ENCODE measurements at regions not wholly inside any gene's neighbourhood (a gene's known extent, or its start where the extent isn't known, plus 50 kb on each side); places are given as distances from the start of the nearest gene placed in this dataset.

DNA sequence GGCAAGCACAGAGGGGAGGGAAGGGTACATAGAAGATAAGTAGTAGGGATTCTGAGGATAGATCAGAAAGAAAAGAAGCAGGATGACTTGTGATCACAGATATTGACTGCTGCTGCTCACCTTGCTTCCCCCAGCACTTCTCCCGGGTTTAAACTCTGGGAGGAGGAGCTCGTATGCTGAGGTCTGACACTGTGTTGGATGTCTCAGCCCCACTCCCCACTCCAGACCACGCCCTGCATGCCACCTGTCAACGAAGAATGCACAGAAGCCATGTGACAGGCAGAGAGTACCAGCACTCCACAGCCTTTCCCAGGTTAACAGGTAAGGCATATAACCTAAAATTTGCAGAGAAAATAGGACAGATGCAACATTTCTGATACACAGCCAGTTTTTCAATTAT lies 388.9 kb downstream of the TNS3 start:
- intact Hi-C loops (cut with DNase I) = no loop called here
- Histone ChIP-seq H3K4me1 (ENCODE audit: control insufficient read depth in 2 of 3, insufficient read depth in 2 of 3, low read depth in 1 of 3, low read length in 3 of 3) (no peaks in the 10 kb centered on the region), H3K27ac (ENCODE audit: low read depth in 2 of 2, low read length in 2 of 2) (no peak overlapping the region), H3K9me3 (ENCODE audit: control insufficient read depth in 2 of 3, insufficient read depth in 1 of 3, low read length in 3 of 3) (no peaks in the 10 kb centered on the region), H3K27me3 (ENCODE audit: control insufficient read depth, insufficient read depth, low read length) (no peaks in the 10 kb centered on the region), H3K9ac (ENCODE audit: low read length in 3 of 3) (no peak overlapping the region), H3K4me3 (ENCODE audit: low read length in 3 of 3) (no peak overlapping the region), H3K36me3 (ENCODE audit: control insufficient read depth in 2 of 3, insufficient read depth in 3 of 3, low read length in 3 of 3) (no peaks in the 10 kb centered on the region)
- FAIRE-seq (no peak), DNase-seq (no peak)
- TF ChIP-seq, protein P1, sequence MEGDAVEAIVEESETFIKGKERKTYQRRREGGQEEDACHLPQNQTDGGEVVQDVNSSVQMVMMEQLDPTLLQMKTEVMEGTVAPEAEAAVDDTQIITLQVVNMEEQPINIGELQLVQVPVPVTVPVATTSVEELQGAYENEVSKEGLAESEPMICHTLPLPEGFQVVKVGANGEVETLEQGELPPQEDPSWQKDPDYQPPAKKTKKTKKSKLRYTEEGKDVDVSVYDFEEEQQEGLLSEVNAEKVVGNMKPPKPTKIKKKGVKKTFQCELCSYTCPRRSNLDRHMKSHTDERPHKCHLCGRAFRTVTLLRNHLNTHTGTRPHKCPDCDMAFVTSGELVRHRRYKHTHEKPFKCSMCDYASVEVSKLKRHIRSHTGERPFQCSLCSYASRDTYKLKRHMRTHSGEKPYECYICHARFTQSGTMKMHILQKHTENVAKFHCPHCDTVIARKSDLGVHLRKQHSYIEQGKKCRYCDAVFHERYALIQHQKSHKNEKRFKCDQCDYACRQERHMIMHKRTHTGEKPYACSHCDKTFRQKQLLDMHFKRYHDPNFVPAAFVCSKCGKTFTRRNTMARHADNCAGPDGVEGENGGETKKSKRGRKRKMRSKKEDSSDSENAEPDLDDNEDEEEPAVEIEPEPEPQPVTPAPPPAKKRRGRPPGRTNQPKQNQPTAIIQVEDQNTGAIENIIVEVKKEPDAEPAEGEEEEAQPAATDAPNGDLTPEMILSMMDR (IDR thresholded peaks at IDR 0.05; ENCODE audit: borderline replicate concordance, extremely low read depth, insufficient read depth) = no peak

DNA sequence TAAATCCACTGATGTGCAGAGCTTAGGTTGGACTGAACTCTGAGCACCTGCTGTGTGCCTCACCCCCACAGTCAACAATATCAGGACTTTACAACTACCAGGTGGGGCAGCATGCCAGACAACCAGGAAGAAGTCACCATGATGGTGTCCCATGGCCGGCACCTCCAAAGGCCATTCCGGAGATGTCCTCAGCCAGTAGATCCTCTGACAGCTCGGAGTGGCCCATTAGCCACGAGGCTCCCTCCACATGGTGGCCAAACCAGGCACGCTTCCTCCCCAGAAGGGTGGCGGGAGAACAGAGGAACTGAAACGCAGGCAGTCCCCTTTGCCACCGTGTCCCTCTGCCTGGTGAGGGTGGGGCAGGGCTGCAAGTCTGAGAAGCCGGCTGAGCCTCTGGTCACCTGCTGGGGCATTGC lies 390.0 kb downstream of the TNS3 start:
- no peak overlapping the region for H3K27ac ChIP-seq (ENCODE audit: low read depth in 2 of 2, low read length in 2 of 2)
- DNase-seq (no peak), FAIRE-seq (no peak)
- TF ChIP-seq, protein P1 (IDR thresholded peaks at IDR 0.05; ENCODE audit: borderline replicate concordance, extremely low read depth, insufficient read depth) = no peak
- no peaks in the 10 kb centered on the region for H3K36me3 ChIP-seq (ENCODE audit: control insufficient read depth in 2 of 3, insufficient read depth in 3 of 3, low read length in 3 of 3)
- intact Hi-C loops (cut with DNase I) = no loop called here
- H3K4me3 ChIP-seq (ENCODE audit: low read length in 3 of 3) = no peak overlapping the region
- no peaks in the 10 kb centered on the region for H3K27me3 ChIP-seq (ENCODE audit: control insufficient read depth, insufficient read depth, low read length)
- no peak overlapping the region for H3K9ac ChIP-seq (ENCODE audit: low read length in 3 of 3)
- no peaks in the 10 kb centered on the region for H3K9me3 ChIP-seq (ENCODE audit: control insufficient read depth in 2 of 3, insufficient read depth in 1 of 3, low read length in 3 of 3)
- no peaks in the 10 kb centered on the region for H3K4me1 ChIP-seq (ENCODE audit: control insufficient read depth in 2 of 3, insufficient read depth in 2 of 3, low read depth in 1 of 3, low read length in 3 of 3)

DNA sequence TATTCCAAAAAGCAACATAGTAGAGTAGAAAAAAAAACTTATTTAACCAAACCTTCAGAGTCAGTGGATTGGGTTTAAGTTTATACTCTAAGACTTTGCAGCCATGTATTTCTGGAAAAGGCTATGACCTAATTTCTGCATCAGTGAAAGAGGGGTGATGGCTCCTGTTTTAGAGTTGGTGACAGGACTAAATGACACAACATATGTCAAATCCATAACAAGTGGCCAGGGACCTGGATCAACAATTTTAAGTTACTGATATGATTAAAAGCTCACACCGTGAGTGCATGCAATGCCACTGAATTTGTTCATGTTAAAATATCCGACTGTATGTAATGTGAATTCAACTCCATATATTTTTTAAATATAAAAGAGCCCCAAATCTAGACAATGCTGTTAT lies 390.6 kb downstream of the TNS3 start:
- Histone ChIP-seq H3K27ac (ENCODE audit: low read depth in 2 of 2, low read length in 2 of 2) (no peak overlapping the region), H3K9me3 (ENCODE audit: control insufficient read depth in 2 of 3, insufficient read depth in 1 of 3, low read length in 3 of 3) (no peaks in the 10 kb centered on the region), H3K4me1 (ENCODE audit: control insufficient read depth in 2 of 3, insufficient read depth in 2 of 3, low read depth in 1 of 3, low read length in 3 of 3) (no peaks in the 10 kb centered on the region), H3K36me3 (ENCODE audit: control insufficient read depth in 2 of 3, insufficient read depth in 3 of 3, low read length in 3 of 3) (no peaks in the 10 kb centered on the region), H3K9ac (ENCODE audit: low read length in 3 of 3) (no peak overlapping the region), H3K27me3 (ENCODE audit: control insufficient read depth, insufficient read depth, low read length) (no peaks in the 10 kb centered on the region), H3K4me3 (ENCODE audit: low read length in 3 of 3) (no peak overlapping the region)
- DNase-seq = no peak
- TF ChIP-seq, protein P1 (IDR thresholded peaks at IDR 0.05; ENCODE audit: borderline replicate concordance, extremely low read depth, insufficient read depth) = no peak
- intact Hi-C loops (cut with DNase I) = no loop called here
- FAIRE-seq = no peak

DNA sequence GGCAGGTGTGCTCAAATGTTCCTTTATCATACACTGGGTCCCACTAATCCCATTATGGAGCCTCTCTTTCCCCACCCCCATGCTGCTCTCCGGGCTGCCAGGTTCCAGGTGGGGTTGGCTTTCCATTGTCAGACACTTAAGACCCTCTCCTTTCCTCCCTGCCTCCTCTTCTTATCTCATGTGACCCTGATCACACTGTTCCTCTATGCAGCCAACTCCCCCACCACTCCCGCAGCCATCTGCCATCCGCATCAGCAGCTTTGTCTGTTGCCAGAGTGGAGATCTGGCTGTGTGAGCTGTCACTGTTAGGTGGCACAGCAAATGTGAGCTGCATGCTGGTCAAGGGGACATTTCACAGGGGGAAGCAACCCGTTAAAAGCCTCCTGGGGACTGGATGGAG lies 391.4 kb downstream of the TNS3 start:
- H3K4me3 ChIP-seq (ENCODE audit: low read length in 3 of 3) = no peak overlapping the region
- H3K36me3 ChIP-seq (ENCODE audit: control insufficient read depth in 2 of 3, insufficient read depth in 3 of 3, low read length in 3 of 3) = no peaks in the 10 kb centered on the region
- TF ChIP-seq, protein P1 (IDR thresholded peaks at IDR 0.05; ENCODE audit: borderline replicate concordance, extremely low read depth, insufficient read depth) = no peak
- no peaks in the 10 kb centered on the region for H3K4me1 ChIP-seq (ENCODE audit: control insufficient read depth in 2 of 3, insufficient read depth in 2 of 3, low read depth in 1 of 3, low read length in 3 of 3)
- no peak overlapping the region for H3K9ac ChIP-seq (ENCODE audit: low read length in 3 of 3)
- intact Hi-C loops (cut with DNase I) = no loop called here
- DNase-seq = no peak
- H3K27ac ChIP-seq (ENCODE audit: low read depth in 2 of 2, low read length in 2 of 2) = no peak overlapping the region
- no peak for FAIRE-seq
- H3K9me3 ChIP-seq (ENCODE audit: control insufficient read depth in 2 of 3, insufficient read depth in 1 of 3, low read length in 3 of 3) = no peaks in the 10 kb centered on the region
- H3K27me3 ChIP-seq (ENCODE audit: control insufficient read depth, insufficient read depth, low read length) = no peaks in the 10 kb centered on the region
